HUES6 (cell line): ENCODE measurements at regions not wholly inside any gene's neighbourhood (a gene's known extent, or its start where the extent isn't known, plus 50 kb on each side); places are given as distances from the start of the nearest gene placed in this dataset.

Experiments used
- H3K27ac ChIP-seq: 2 replicates; pipeline ENCODE4 v1.7.0; 2013; ENCODE audit warnings: low read depth, mild to moderate bottlenecking, low read length, inconsistent platforms
- H3K27me3 ChIP-seq: 2 replicates; pipeline ENCODE4 v1.6.1; 2013; ENCODE audit warnings: low read length; ENCODE audit not compliant: control insufficient read depth, insufficient read depth
- H3K36me3 ChIP-seq: 2 replicates; pipeline ENCODE4 v1.6.1; 2013; ENCODE audit warnings: low read length; ENCODE audit not compliant: control insufficient read depth, insufficient read depth
- H3K4me1 ChIP-seq: 2 replicates; pipeline ENCODE4 v1.6.1; 2013; ENCODE audit warnings: low read length; ENCODE audit not compliant: control insufficient read depth, insufficient read depth
- H3K4me3 ChIP-seq: 2 replicates; pipeline ENCODE4 v1.5.1; 2013; ENCODE audit warnings: low read depth, low read length
- H3K9ac ChIP-seq: one replicate; pipeline ENCODE4 v1.6.1; 2013; ENCODE audit warnings: mild to moderate bottlenecking, low read length
- H3K9me3 ChIP-seq: 2 replicates; pipeline ENCODE4 v1.6.1; 2013; ENCODE audit warnings: low read depth, low read length; ENCODE audit not compliant: control insufficient read depth, insufficient read depth

GRCh38 chrX:25226151-25226550, 210.4 kb upstream of the ARX start:
- Histone ChIP-seq H3K4me3 (no peak overlapping the region), H3K27ac (no peak overlapping the region), H3K9ac (no peak overlapping the region), H3K27me3 (no peaks in the 10 kb centered on the region; the same call in 1 of the 2 replicates), H3K36me3 (no peaks in the 10 kb centered on the region), H3K9me3 (no peaks in the 10 kb centered on the region), H3K4me1 (no peaks in the 10 kb centered on the region)

GRCh38 chrX:25219480-25219879, 203.7 kb upstream of the ARX start:
- Histone ChIP-seq H3K9me3 (no peaks in the 10 kb centered on the region), H3K9ac (no peak overlapping the region), H3K27me3 (peaks cover 22% of the 10 kb centered on the region; the same call in 1 of the 2 replicates), H3K4me3 (no peak overlapping the region), H3K4me1 (no peaks in the 10 kb centered on the region), H3K36me3 (no peaks in the 10 kb centered on the region), H3K27ac (no peak overlapping the region)

GRCh38 chrX:25213611-25214010, 197.8 kb upstream of the ARX start:
- Histone ChIP-seq H3K27me3 (peaks cover 9% of the 10 kb centered on the region; the same call in 1 of the 2 replicates), H3K4me1 (no peaks in the 10 kb centered on the region), H3K9ac (no peak overlapping the region), H3K9me3 (no peaks in the 10 kb centered on the region), H3K36me3 (no peaks in the 10 kb centered on the region), H3K27ac (no peak overlapping the region), H3K4me3 (no peak overlapping the region)

GRCh38 chrX:25207803-25208475, 192.2 kb upstream of the ARX start:
- no peak overlapping the region for H3K9ac ChIP-seq
- H3K4me1 ChIP-seq: peaks cover 2% of the 10 kb centered on the region; the same call in 1 of the 2 replicates
- no peak overlapping the region for H3K4me3 ChIP-seq
- no peaks in the 10 kb centered on the region for H3K36me3 ChIP-seq
- no peaks in the 10 kb centered on the region for H3K9me3 ChIP-seq
- peaks cover 8% of the 10 kb centered on the region for H3K27me3 ChIP-seq
- H3K27ac ChIP-seq: no peak overlapping the region

- Histone ChIP-seq H3K9ac (no peak overlapping the region), H3K27me3 (peaks cover 13% of the 10 kb centered on the region), H3K4me1 (peaks cover 2% of the 10 kb centered on the region; the same call in 1 of the 2 replicates), H3K36me3 (no peaks in the 10 kb centered on the region), H3K4me3 (no peak overlapping the region), H3K9me3 (no peaks in the 10 kb centered on the region), H3K27ac (no peak overlapping the region)
Observed at GRCh38 chrX:25206778-25207177, 191.0 kb upstream of the ARX start.

GRCh38 chrX:25204182-25204581, 188.4 kb upstream of the ARX start:
- H3K4me1 ChIP-seq: peaks cover 2% of the 10 kb centered on the region; the same call in 1 of the 2 replicates
- H3K36me3 ChIP-seq: no peaks in the 10 kb centered on the region
- no peaks in the 10 kb centered on the region for H3K9me3 ChIP-seq
- no peak overlapping the region for H3K9ac ChIP-seq
- H3K27me3 ChIP-seq: peaks cover 13% of the 10 kb centered on the region
- no peak overlapping the region for H3K4me3 ChIP-seq
- H3K27ac ChIP-seq: no peak overlapping the region

- no peak overlapping the region for H3K4me3 ChIP-seq
- no peak overlapping the region for H3K9ac ChIP-seq
- no peaks in the 10 kb centered on the region for H3K9me3 ChIP-seq
- no peak overlapping the region for H3K27ac ChIP-seq
- no peaks in the 10 kb centered on the region for H3K36me3 ChIP-seq
- peaks cover 13% of the 10 kb centered on the region for H3K27me3 ChIP-seq
- peaks cover 2% of the 10 kb centered on the region; the same call in 1 of the 2 replicates for H3K4me1 ChIP-seq
Observed at GRCh38 chrX:25202827-25203226, 187.1 kb upstream of the ARX start.

- Histone ChIP-seq H3K36me3 (no peaks in the 10 kb centered on the region), H3K9ac (no peak overlapping the region), H3K9me3 (no peaks in the 10 kb centered on the region), H3K27me3 (peaks cover 13% of the 10 kb centered on the region), H3K4me1 (no peaks in the 10 kb centered on the region), H3K27ac (no peak overlapping the region), H3K4me3 (no peak overlapping the region)
Observed at GRCh38 chrX:25198891-25199290, 183.1 kb upstream of the ARX start.

GRCh38 chrX:25198253-25198652, 182.5 kb upstream of the ARX start:
- Histone ChIP-seq H3K9ac (no peak overlapping the region), H3K36me3 (no peaks in the 10 kb centered on the region), H3K9me3 (no peaks in the 10 kb centered on the region), H3K4me3 (no peak overlapping the region), H3K27me3 (peaks cover 8% of the 10 kb centered on the region), H3K27ac (no peak overlapping the region), H3K4me1 (no peaks in the 10 kb centered on the region)

GRCh38 chrX:25196221-25196620, 180.5 kb upstream of the ARX start:
- Histone ChIP-seq H3K4me3 (no peak overlapping the region), H3K4me1 (no peaks in the 10 kb centered on the region), H3K9me3 (no peaks in the 10 kb centered on the region), H3K36me3 (no peaks in the 10 kb centered on the region), H3K9ac (no peak overlapping the region), H3K27ac (no peak overlapping the region), H3K27me3 (no peaks in the 10 kb centered on the region; the same call in 1 of the 2 replicates)

GRCh38 chrX:25191403-25191802, 175.6 kb upstream of the ARX start:
- Histone ChIP-seq H3K9me3 (0 out of 2 replicates have a peak, but pooled peaks cover 3% of the 10 kb centered on the region), H3K27ac (no peak overlapping the region), H3K4me1 (no peaks in the 10 kb centered on the region), H3K4me3 (no peak overlapping the region), H3K9ac (no peak overlapping the region), H3K36me3 (no peaks in the 10 kb centered on the region), H3K27me3 (no peaks in the 10 kb centered on the region; the same call in 1 of the 2 replicates)
